Keratinocyte (primary cell): ENCODE measurements at regions not wholly inside any gene's neighbourhood (a gene's known extent, or its start where the extent isn't known, plus 50 kb on each side); places are given as distances from the start of the nearest gene placed in this dataset.

Experiments
- DNase-seq: peaks from one replicate; pipeline ENCODE4 v3.0.0-alpha.2; 2011; ENCODE audit warnings: low read depth, missing footprints, low spot score
- FAIRE-seq: peaks from 2 replicates; lab custom pipeline; 2011; peaks lifted over from hg19 to GRCh38; lab: Jason Lieb, UNC
- H2AFZ ChIP-seq: 2 replicates; pipeline ENCODE4 v1.6.0; 2012; ENCODE audit warnings: low read length, control low read depth, inconsistent platforms; ENCODE audit not compliant: control insufficient read depth
- H3K27ac ChIP-seq: 2 replicates; pipeline ENCODE4 v1.5.1; 2011; ENCODE audit warnings: low read length; ENCODE audit not compliant: control insufficient read depth, insufficient read depth
- H3K27me3 ChIP-seq: 3 replicates; pipeline ENCODE4 v1.6.0; 2011; ENCODE audit warnings: low read length; ENCODE audit not compliant: control insufficient read depth, insufficient read depth; ENCODE audit errors: extremely low read depth
- H3K36me3 ChIP-seq, 2 experiments: 2 replicates in 1 of 2; 3 replicates in 1 of 2; pipeline ENCODE4 v1.5.1; 2011; ENCODE audit warnings: low read length in 2 of 2, mild to moderate bottlenecking in 1 of 2; ENCODE audit not compliant: control insufficient read depth in 2 of 2, insufficient read depth in 2 of 2; ENCODE audit errors: extremely low read depth in 1 of 2
- H3K4me1 ChIP-seq: 3 replicates; pipeline ENCODE4 v1.5.1; 2011; ENCODE audit warnings: low read length; ENCODE audit not compliant: control insufficient read depth, insufficient read depth; ENCODE audit errors: extremely low read depth
- H3K4me2 ChIP-seq: 3 replicates; pipeline ENCODE4 v1.6.0; 2011; ENCODE audit warnings: low read depth, low read length; ENCODE audit not compliant: control insufficient read depth, insufficient read depth; ENCODE audit errors: extremely low read depth
- H3K4me3 ChIP-seq, 3 experiments: fragments of 200-600 bp in 1 of 3; sonication (generic) in 1 of 3; 2 replicates in 2 of 3; 3 replicates in 1 of 3; pipeline ENCODE4 v1.5.1; 2011 to 2016; ENCODE audit warnings: low read length in 3 of 3, mild to moderate bottlenecking in 3 of 3, control low read depth in 2 of 3, inconsistent platforms in 1 of 3, low read depth in 1 of 3, mixed read lengths in 1 of 3, mixed run types in 1 of 3, moderate library complexity in 1 of 3; ENCODE audit not compliant: control insufficient read depth in 2 of 3, insufficient read depth in 2 of 3; ENCODE audit errors: extremely low read depth in 1 of 3
- H3K79me2 ChIP-seq: 2 replicates; pipeline ENCODE4 v1.6.0; 2012; ENCODE audit warnings: low read length; ENCODE audit not compliant: control insufficient read depth, insufficient read depth
- H3K9ac ChIP-seq: 3 replicates; pipeline ENCODE4 v1.6.0; 2011; ENCODE audit warnings: low read length; ENCODE audit not compliant: control insufficient read depth, insufficient read depth; ENCODE audit errors: extremely low read depth
- H3K9me1 ChIP-seq: 3 replicates; pipeline ENCODE4 v1.6.0; 2011; ENCODE audit warnings: low read length; ENCODE audit not compliant: control insufficient read depth, insufficient read depth; ENCODE audit errors: extremely low read depth
- H3K9me3 ChIP-seq: 2 replicates; pipeline ENCODE4 v1.5.1; 2012; ENCODE audit warnings: low read depth, low read length; ENCODE audit not compliant: control insufficient read depth
- H4K20me1 ChIP-seq: 3 replicates; pipeline ENCODE4 v1.6.0; 2011; ENCODE audit warnings: low read length; ENCODE audit not compliant: control insufficient read depth, insufficient read depth; ENCODE audit errors: extremely low read depth
- EZH2 ChIP-seq: IDR thresholded peaks from one replicate; pipeline ENCODE4 v1.6.1; 2012; ENCODE audit warnings: inconsistent platforms, mild to moderate bottlenecking, low read length, moderate library complexity
- dilution Hi-C: fragments of 300-500 bp; cut with MboI; formaldehyde crosslinking; loops from one replicate; pipeline ENCODE4 v1.7.0; 2020; ENCODE audit warnings: low sequenced_read_pairs; ENCODE audit not compliant: extremely low pct_ligation_motif_present
- TF ChIP-seq, protein P1 (sequence below), 3 experiments: IDR thresholded peaks in 1 of 3; conservative IDR thresholded peaks in 1 of 3; optimal IDR thresholded peaks in 1 of 3; 2 replicates in 2 of 3; 3 replicates in 1 of 3; pipeline versions ENCODE3 to v1.5.1; 2011; ENCODE audit warnings: low read length in 3 of 3, mild to moderate bottlenecking in 3 of 3, moderate library complexity in 2 of 3, control low read depth in 1 of 3, inconsistent platforms in 1 of 3; ENCODE audit not compliant: insufficient read depth in 2 of 3; ENCODE audit errors: extremely low read depth in 1 of 3

GRCh38 chr5:97694091-97694490 is 511.0 kb upstream of the RIOK2 start:
- Histone ChIP-seq H3K4me3 (no peak overlapping the region), H3K4me1 (no peaks in the 10 kb centered on the region), H3K9ac (no peak overlapping the region), H3K9me3 (no peaks in the 10 kb centered on the region), H3K9me1 (no peaks in the 10 kb centered on the region), H3K27ac (no peak overlapping the region), H3K79me2 (no peaks in the 10 kb centered on the region), H4K20me1 (no peaks in the 10 kb centered on the region), H3K36me3 (no peaks in the 10 kb centered on the region), H3K4me2 (no peak overlapping the region), H3K27me3 (no peaks in the 10 kb centered on the region), H2AFZ (no peak overlapping the region)
- FAIRE-seq (no peak), DNase-seq (no peak)
- dilution Hi-C loops, result no loop called here
- no peak for TF ChIP-seq EZH2
- TF ChIP-seq, protein P1, sequence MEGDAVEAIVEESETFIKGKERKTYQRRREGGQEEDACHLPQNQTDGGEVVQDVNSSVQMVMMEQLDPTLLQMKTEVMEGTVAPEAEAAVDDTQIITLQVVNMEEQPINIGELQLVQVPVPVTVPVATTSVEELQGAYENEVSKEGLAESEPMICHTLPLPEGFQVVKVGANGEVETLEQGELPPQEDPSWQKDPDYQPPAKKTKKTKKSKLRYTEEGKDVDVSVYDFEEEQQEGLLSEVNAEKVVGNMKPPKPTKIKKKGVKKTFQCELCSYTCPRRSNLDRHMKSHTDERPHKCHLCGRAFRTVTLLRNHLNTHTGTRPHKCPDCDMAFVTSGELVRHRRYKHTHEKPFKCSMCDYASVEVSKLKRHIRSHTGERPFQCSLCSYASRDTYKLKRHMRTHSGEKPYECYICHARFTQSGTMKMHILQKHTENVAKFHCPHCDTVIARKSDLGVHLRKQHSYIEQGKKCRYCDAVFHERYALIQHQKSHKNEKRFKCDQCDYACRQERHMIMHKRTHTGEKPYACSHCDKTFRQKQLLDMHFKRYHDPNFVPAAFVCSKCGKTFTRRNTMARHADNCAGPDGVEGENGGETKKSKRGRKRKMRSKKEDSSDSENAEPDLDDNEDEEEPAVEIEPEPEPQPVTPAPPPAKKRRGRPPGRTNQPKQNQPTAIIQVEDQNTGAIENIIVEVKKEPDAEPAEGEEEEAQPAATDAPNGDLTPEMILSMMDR (optimal IDR thresholded peaks at IDR 0.05 in 1 of 3, IDR thresholded peaks at IDR 0.05 in 1 of 3, conservative IDR thresholded peaks at IDR 0.05 in 1 of 3; ENCODE audit: extremely low read depth in 1 of 3, insufficient read depth in 2 of 3, low read length in 3 of 3), result no peak

DNA sequence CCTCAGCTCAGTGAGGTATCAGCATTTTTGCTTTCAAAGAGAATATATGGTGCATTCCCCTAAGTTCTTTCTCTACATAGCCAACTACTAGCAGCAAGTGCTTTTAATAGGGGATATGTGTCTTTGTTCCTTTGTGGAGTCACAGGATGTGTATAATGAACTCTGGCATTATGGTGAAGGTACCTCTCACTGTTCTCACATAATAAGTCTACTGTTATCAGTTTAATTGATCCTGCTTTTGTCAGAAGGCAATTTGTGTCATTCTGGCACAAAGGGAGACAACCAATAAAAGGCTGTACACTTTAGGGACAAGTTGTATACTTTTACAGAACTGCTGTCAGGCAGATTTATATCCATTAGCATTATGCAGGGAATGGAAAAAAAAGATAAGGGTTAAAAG is 531.4 kb upstream of the RIOK2 start:
- H3K27ac ChIP-seq, result no peak overlapping the region
- no peaks in the 10 kb centered on the region for H3K79me2 ChIP-seq
- H3K27me3 ChIP-seq, result no peaks in the 10 kb centered on the region
- no peak overlapping the region for H3K9ac ChIP-seq
- no peaks in the 10 kb centered on the region for H3K9me3 ChIP-seq
- DNase-seq (no peak), FAIRE-seq (no peak)
- no peaks in the 10 kb centered on the region for H3K4me1 ChIP-seq
- no peak overlapping the region for H2AFZ ChIP-seq
- H3K4me2 ChIP-seq, result no peak overlapping the region
- dilution Hi-C loops, result no loop called here
- no peaks in the 10 kb centered on the region for H3K9me1 ChIP-seq
- H4K20me1 ChIP-seq, result no peaks in the 10 kb centered on the region
- no peaks in the 10 kb centered on the region for H3K36me3 ChIP-seq
- H3K4me3 ChIP-seq, result no peak overlapping the region
- TF ChIP-seq EZH2, result no peak
- TF ChIP-seq, protein P1 (optimal IDR thresholded peaks at IDR 0.05 in 1 of 3, IDR thresholded peaks at IDR 0.05 in 1 of 3, conservative IDR thresholded peaks at IDR 0.05 in 1 of 3; ENCODE audit: extremely low read depth in 1 of 3, insufficient read depth in 2 of 3, low read length in 3 of 3), result no peak
